Uterus (tissue), 3 donors: ENCODE measurements at regions not wholly inside any gene's neighbourhood (a gene's known extent, or its start where the extent isn't known, plus 50 kb on each side); places are given as distances from the start of the nearest gene placed in this dataset.

Experiments
- DNase-seq, 2 donors: peaks; one replicate each; pipeline ENCODE4 v3.0.0-alpha.2; 2019 to 2020
- H3K27ac ChIP-seq, 2 donors: fragments of 200-600 bp; sonication (generic); 1 replicate in 1 of 2; 2 replicates in 1 of 2; pipeline ENCODE4 v1.5.1; 2016 to 2018
- H3K27me3 ChIP-seq, 2 donors: fragments of 200-600 bp; sonication (generic); one replicate each; pipeline ENCODE4 v1.5.1; 2018 to 2019; ENCODE audit warnings: control low read depth in 1 of 2
- H3K36me3 ChIP-seq, 2 donors: fragments of 200-600 bp; sonication (generic); one replicate each; pipeline ENCODE4 v1.5.1; 2019; ENCODE audit warnings: control low read depth in 1 of 2
- H3K4me1 ChIP-seq, 2 donors: fragments of 200-600 bp; sonication (generic); one replicate each; pipeline ENCODE4 v1.5.1; 2018 to 2019; ENCODE audit warnings: control low read depth in 1 of 2
- H3K4me3 ChIP-seq, 2 donors: fragments of 200-600 bp; sonication (generic); 1 replicate in 1 of 2; 2 replicates in 1 of 2; pipeline ENCODE4 v1.5.1; 2018 to 2019; ENCODE audit warnings: mild to moderate bottlenecking in 1 of 2
- H3K9me3 ChIP-seq, 2 donors: fragments of 200-600 bp; sonication (generic); one replicate each; pipeline ENCODE4 v1.5.1; 2019; ENCODE audit warnings: control low read depth in 1 of 2
- CTCF ChIP-seq, 4 experiments: fragments of 200-600 bp in 2 of 4; fragments of 450-650 bp in 2 of 4; sonication (generic) in 2 of 4; IDR thresholded peaks; one replicate each; pipeline ENCODE4 v1.5.1; 2016 to 2019; ENCODE audit warnings: antibody characterized with exemption in 4 of 4, mild to moderate bottlenecking in 2 of 4, moderate library complexity in 1 of 4
- POLR2A ChIP-seq, 2 donors: fragments of 450-650 bp; IDR thresholded peaks; one replicate each; pipeline ENCODE4 v1.6.1; 2016; ENCODE audit warnings: antibody characterized with exemption in 2 of 2, mild to moderate bottlenecking in 1 of 2, moderate library complexity in 1 of 2
- intact Hi-C: fragments of 100-400 bp; cut with DNase I; formaldehyde crosslinking; loops from one replicate; pipeline ENCODE4 v1.15.1; 2023; ENCODE audit warnings: low total_unique reads
- donor health status: DM: yes; HTN: yes; CAD: no.

GRCh38 chr3:30408105-30408557 is 198.3 kb upstream of the TGFBR2 start:
- no peak for DNase-seq
- Histone ChIP-seq H3K9me3 (no peaks in the 10 kb centered on the region), H3K27me3 (no peaks in the 10 kb centered on the region), H3K4me1 (no peaks in the 10 kb centered on the region), H3K4me3 (no peak overlapping the region), H3K36me3 (no peaks in the 10 kb centered on the region), H3K27ac (no peak overlapping the region)
- TF ChIP-seq POLR2A (IDR thresholded peaks at IDR 0.05) (no peak), CTCF (IDR thresholded peaks at IDR 0.05) (no peak)
- intact Hi-C loops, result no loop called here

- Histone ChIP-seq H3K9me3 (no peaks in the 10 kb centered on the region), H3K27ac (no peak overlapping the region), H3K27me3 (no peaks in the 10 kb centered on the region), H3K4me1 (no peaks in the 10 kb centered on the region), H3K4me3 (no peak overlapping the region), H3K36me3 (no peaks in the 10 kb centered on the region)
- intact Hi-C loops, result no loop called here
- TF ChIP-seq CTCF (IDR thresholded peaks at IDR 0.05) (no peak), POLR2A (IDR thresholded peaks at IDR 0.05) (no peak)
- DNase-seq, result no peak
These were observed 188.0 kb upstream of the TGFBR2 start for GRCh38 chr3:30418443-30418842.

GRCh38 chr3:30421266-30421665 is 185.1 kb upstream of the TGFBR2 start:
- no peak for TF ChIP-seq CTCF (IDR thresholded peaks at IDR 0.05)
- TF ChIP-seq POLR2A (IDR thresholded peaks at IDR 0.05), result no peak
- H3K27me3 ChIP-seq, result no peaks in the 10 kb centered on the region

GRCh38 chr3:30426293-30426993 is 180.0 kb upstream of the TGFBR2 start:
- intact Hi-C loops, result no loop called here
- Histone ChIP-seq H3K27me3 (no peaks in the 10 kb centered on the region), H3K27ac (peak overlapping the region in 1 of 2 donors; percentile 22), H3K4me3 (no peak overlapping the region), H3K9me3 (no peaks in the 10 kb centered on the region), H3K36me3 (no peaks in the 10 kb centered on the region), H3K4me1 (no peaks in the 10 kb centered on the region)
- DNase-seq, result peak; percentile 60 to 70
- TF ChIP-seq CTCF (IDR thresholded peaks at IDR 0.05) (no peak), POLR2A (IDR thresholded peaks at IDR 0.05) (no peak)

More at GRCh38 chr3:30421266-30421665, 185.1 kb upstream of the TGFBR2 start:
- Histone ChIP-seq H3K36me3 (no peaks in the 10 kb centered on the region), H3K4me1 (no peaks in the 10 kb centered on the region), H3K27ac (no peak overlapping the region), H3K9me3 (no peaks in the 10 kb centered on the region), H3K4me3 (no peak overlapping the region)
- no peak for DNase-seq
- intact Hi-C loops, result no loop called here

- intact Hi-C loops, result no loop called here
- no peak overlapping the region for H3K4me3 ChIP-seq
These were observed 178.2 kb upstream of the TGFBR2 start for GRCh38 chr3:30428251-30428650.

More at GRCh38 chr3:30428251-30428650, 178.2 kb upstream of the TGFBR2 start:
- no peak for TF ChIP-seq POLR2A (IDR thresholded peaks at IDR 0.05)
- TF ChIP-seq CTCF (IDR thresholded peaks at IDR 0.05), result no peak
- H3K36me3 ChIP-seq, result no peaks in the 10 kb centered on the region
- DNase-seq, result no peak
- no peaks in the 10 kb centered on the region for H3K4me1 ChIP-seq
- H3K27me3 ChIP-seq, result no peaks in the 10 kb centered on the region
- H3K9me3 ChIP-seq, result no peaks in the 10 kb centered on the region
- no peak overlapping the region for H3K27ac ChIP-seq
